ENCODE measurements at regions not wholly inside any gene's neighbourhood (a gene's known extent, or its start where the extent isn't known, plus 50 kb on each side); places are given as distances from the start of the nearest gene placed in this dataset.
A peak's percentile ranks its signal among the peaks of the same experiment; 100 is the strongest.

DNA sequence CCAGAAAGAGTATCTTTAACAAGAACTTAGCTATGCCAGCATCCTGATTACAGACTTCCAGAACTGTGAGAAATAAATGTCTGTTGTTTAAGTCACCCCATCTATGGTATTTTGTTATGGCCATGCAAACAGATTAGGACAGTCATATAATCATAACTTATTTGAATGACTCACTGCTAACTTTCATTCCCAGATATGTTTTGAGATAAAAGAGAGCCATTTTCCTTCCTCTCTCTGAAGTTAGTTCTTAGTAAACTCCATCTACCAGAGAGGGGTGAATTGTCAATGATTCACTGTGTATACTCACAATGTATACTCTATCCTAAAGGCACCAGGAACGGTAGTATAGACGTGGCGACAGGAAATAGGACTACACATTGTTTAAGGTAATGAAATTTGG is 179.4 kb upstream of the DPH6 start:
- no peaks in the 10 kb centered on the region for H3K27me3 Mint-ChIP-seq (ENCODE audit: insufficient read depth, unreplicated experiment)
- no peak overlapping the region for H3K4me3 Mint-ChIP-seq (ENCODE audit: unreplicated experiment)
- no peaks in the 10 kb centered on the region for H3K36me3 Mint-ChIP-seq (ENCODE audit: insufficient read depth, unreplicated experiment)
- TF ChIP-seq, protein P1, sequence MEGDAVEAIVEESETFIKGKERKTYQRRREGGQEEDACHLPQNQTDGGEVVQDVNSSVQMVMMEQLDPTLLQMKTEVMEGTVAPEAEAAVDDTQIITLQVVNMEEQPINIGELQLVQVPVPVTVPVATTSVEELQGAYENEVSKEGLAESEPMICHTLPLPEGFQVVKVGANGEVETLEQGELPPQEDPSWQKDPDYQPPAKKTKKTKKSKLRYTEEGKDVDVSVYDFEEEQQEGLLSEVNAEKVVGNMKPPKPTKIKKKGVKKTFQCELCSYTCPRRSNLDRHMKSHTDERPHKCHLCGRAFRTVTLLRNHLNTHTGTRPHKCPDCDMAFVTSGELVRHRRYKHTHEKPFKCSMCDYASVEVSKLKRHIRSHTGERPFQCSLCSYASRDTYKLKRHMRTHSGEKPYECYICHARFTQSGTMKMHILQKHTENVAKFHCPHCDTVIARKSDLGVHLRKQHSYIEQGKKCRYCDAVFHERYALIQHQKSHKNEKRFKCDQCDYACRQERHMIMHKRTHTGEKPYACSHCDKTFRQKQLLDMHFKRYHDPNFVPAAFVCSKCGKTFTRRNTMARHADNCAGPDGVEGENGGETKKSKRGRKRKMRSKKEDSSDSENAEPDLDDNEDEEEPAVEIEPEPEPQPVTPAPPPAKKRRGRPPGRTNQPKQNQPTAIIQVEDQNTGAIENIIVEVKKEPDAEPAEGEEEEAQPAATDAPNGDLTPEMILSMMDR (IDR thresholded peaks at IDR 0.05; ENCODE audit: unreplicated experiment), result no peak
- H3K27ac Mint-ChIP-seq (ENCODE audit: low read depth, unreplicated experiment), result no peak overlapping the region
- POLR2A ChIA-PET, result interaction anchor here (0.7 kb wide), 1 partner anchor 36 kb away, joined by 4 read pairs; no protein-coding TSS in a partner anchor
- intact Hi-C loops (cut with micrococcal nuclease), result no loop called here
- CTCF ChIA-PET, result no interaction called here
- no peaks in the 10 kb centered on the region for H3K9me3 Mint-ChIP-seq (ENCODE audit: unreplicated experiment)
- DNase-seq (ENCODE audit: unreplicated experiment), result no peak
- peaks cover 14% of the 10 kb centered on the region for H3K4me1 Mint-ChIP-seq (ENCODE audit: insufficient read depth, unreplicated experiment)
- no TSS peak for BruUV-seq (replicated peaks)

GRCh38 chr15:35727627-35728026 is 181.7 kb upstream of the DPH6 start:
- Mint-ChIP-seq H3K4me1 (ENCODE audit: insufficient read depth, unreplicated experiment) (peaks cover 13% of the 10 kb centered on the region), H3K36me3 (ENCODE audit: insufficient read depth, unreplicated experiment) (no peaks in the 10 kb centered on the region), H3K27ac (ENCODE audit: low read depth, unreplicated experiment) (no peak overlapping the region), H3K4me3 (ENCODE audit: unreplicated experiment) (no peak overlapping the region), H3K27me3 (ENCODE audit: insufficient read depth, unreplicated experiment) (no peaks in the 10 kb centered on the region), H3K9me3 (ENCODE audit: unreplicated experiment) (no peaks in the 10 kb centered on the region)
- intact Hi-C loops (cut with micrococcal nuclease), result no loop called here
- CTCF ChIA-PET, result interaction anchor here (0.7 to 1.4 kb wide), 2 partner anchors 24 to 1307 kb away, joined by 3 read pairs; no protein-coding TSS in a partner anchor
- TF ChIP-seq, protein P1 (IDR thresholded peaks at IDR 0.05; ENCODE audit: unreplicated experiment), result no peak
- POLR2A ChIA-PET, result no interaction called here
- BruUV-seq (replicated peaks), result no TSS peak
- no peak for DNase-seq (ENCODE audit: unreplicated experiment)

DNA sequence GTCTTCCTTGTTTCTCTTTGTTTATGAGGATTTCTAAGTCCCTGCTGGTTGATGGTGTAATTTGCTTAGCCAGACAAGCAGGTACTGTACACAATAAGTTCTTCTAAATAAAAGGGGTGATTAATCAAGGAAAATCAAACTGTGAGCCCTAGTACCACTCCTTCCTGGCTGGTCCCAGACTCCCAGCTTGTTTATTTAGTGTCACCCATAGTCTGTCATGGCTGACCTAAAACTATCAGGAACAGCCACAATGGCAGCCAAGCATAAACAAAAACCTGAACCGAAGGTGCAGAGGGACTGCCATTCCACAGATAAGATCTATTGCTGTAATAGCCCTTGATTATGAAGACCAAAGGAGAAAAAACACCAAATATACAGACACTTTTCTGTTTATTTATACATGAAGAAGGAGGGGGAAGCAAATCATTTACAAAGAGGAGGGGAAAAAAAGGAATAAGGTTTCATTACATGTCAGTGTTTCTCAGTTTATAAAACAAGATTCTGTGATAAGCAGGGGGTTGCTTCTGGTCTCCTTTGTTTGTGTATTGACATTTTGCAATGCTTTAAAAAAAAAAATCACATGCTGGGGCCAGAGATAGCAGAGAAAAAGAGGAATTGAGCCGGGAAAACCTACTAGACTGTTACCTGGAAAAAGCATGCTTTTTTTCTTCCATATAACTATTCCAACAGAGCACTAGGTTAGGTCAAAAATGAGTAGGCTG is 182.4 kb upstream of the DPH6 start:
- TF ChIP-seq, protein P1 (IDR thresholded peaks at IDR 0.05; ENCODE audit: unreplicated experiment), result no peak
- H3K9me3 Mint-ChIP-seq (ENCODE audit: unreplicated experiment), result no peaks in the 10 kb centered on the region
- peaks cover 13% of the 10 kb centered on the region for H3K4me1 Mint-ChIP-seq (ENCODE audit: insufficient read depth, unreplicated experiment)
- CTCF ChIA-PET, result interaction anchor here (0.7 kb wide), 1 partner anchor 1306 kb away, joined by 3 read pairs; no protein-coding TSS in a partner anchor
- no peaks in the 10 kb centered on the region for H3K27me3 Mint-ChIP-seq (ENCODE audit: insufficient read depth, unreplicated experiment)
- H3K36me3 Mint-ChIP-seq (ENCODE audit: insufficient read depth, unreplicated experiment), result no peaks in the 10 kb centered on the region
- BruUV-seq (replicated peaks), result no TSS peak
- intact Hi-C loops (cut with micrococcal nuclease), result no loop called here
- no peak overlapping the region for H3K27ac Mint-ChIP-seq (ENCODE audit: low read depth, unreplicated experiment)
- no peak overlapping the region for H3K4me3 Mint-ChIP-seq (ENCODE audit: unreplicated experiment)
- POLR2A ChIA-PET, result interaction anchor here (0.7 kb wide), 1 partner anchor 15 kb away, joined by 3 read pairs; no protein-coding TSS in a partner anchor
- DNase-seq (ENCODE audit: unreplicated experiment), result no peak

DNA sequence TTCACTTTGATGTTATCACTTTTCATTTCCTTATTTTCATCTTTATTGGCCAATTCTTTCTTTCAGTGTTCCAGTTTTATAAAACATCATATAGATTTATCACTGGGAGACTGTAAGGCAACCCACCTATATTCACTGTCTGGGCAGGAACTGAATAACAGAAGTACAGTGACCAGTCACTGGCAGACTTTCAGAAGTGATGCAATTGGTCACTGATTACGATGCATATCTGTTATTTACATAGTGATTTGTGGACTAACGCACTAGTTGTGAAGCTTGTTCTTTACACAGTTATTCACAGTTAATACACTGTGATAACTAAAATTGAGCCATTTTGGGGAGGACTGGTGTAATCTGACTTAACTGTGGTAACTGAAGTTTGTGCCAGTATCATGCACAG is 190.2 kb upstream of the DPH6 start:
- intact Hi-C loops (cut with micrococcal nuclease), result loop anchor here (10.0 kb wide), 1 partner anchor 661 kb away; no protein-coding TSS in a partner anchor
- Mint-ChIP-seq H3K9me3 (ENCODE audit: unreplicated experiment) (no peaks in the 10 kb centered on the region), H3K4me3 (ENCODE audit: unreplicated experiment) (no peak overlapping the region), H3K36me3 (ENCODE audit: insufficient read depth, unreplicated experiment) (no peaks in the 10 kb centered on the region), H3K27me3 (ENCODE audit: insufficient read depth, unreplicated experiment) (no peaks in the 10 kb centered on the region), H3K4me1 (ENCODE audit: insufficient read depth, unreplicated experiment) (peaks cover 7% of the 10 kb centered on the region), H3K27ac (ENCODE audit: low read depth, unreplicated experiment) (no peak overlapping the region)
- BruUV-seq (replicated peaks), result no TSS peak
- CTCF ChIA-PET, result interaction anchor here (2.5 kb wide), 1 partner anchor 15 kb away, joined by 9 read pairs; no protein-coding TSS in a partner anchor
- TF ChIP-seq, protein P1 (IDR thresholded peaks at IDR 0.05; ENCODE audit: unreplicated experiment), result no peak
- POLR2A ChIA-PET, result no interaction called here
- DNase-seq (ENCODE audit: unreplicated experiment), result peak; percentile 8

Data from MCF 10A (cell line).